H1 (cell line): ENCODE measurements at regions not wholly inside any gene's neighbourhood (a gene's known extent, or its start where the extent isn't known, plus 50 kb on each side); places are given as distances from the start of the nearest gene placed in this dataset.

ENCODE experiments used
- CTCF ChIA-PET: fragments of 300-600 bp; sonication (Branson Sonifier 250); formaldehyde crosslinking; loops from one replicate; lab custom pipeline; 2021; ENCODE audit not compliant: partially characterized antibody; lab: Charles Lee
- POLR2A ChIA-PET: fragments of 300-600 bp; sonication (Branson Sonifier 250); formaldehyde crosslinking; loops from one replicate; lab custom pipeline; 2021; ENCODE audit warnings: inconsistent platforms; ENCODE audit not compliant: partially characterized antibody; lab: Charles Lee
- DNase-seq, 2 experiments: peaks; one replicate each; pipeline versions ENCODE4 v3.0.0 to v3.0.0-alpha.2; 2010 to 2022; ENCODE audit warnings: low spot score in 2 of 2, low read depth in 1 of 2, mixed read lengths in 1 of 2
- FAIRE-seq: peaks from 2 replicates; lab custom pipeline; 2011; peaks lifted over from hg19 to GRCh38; lab: Jason Lieb, UNC
- H2AFZ ChIP-seq: 2 replicates; pipeline ENCODE4 v1.8.1; 2012; ENCODE audit warnings: low read length, inconsistent platforms
- H2AK5ac ChIP-seq: 2 replicates; pipeline ENCODE4 v1.6.1; 2013; ENCODE audit warnings: low read depth, low read length
- H2BK120ac ChIP-seq: replicated peaks from 2 replicates; pipeline ENCODE3; 2013; ENCODE audit warnings: low read depth, low read length, inconsistent platforms
- H2BK12ac ChIP-seq: 2 replicates; pipeline ENCODE4 v1.6.1; 2013; ENCODE audit warnings: low read depth, low read length
- H2BK15ac ChIP-seq: 2 replicates; pipeline ENCODE4 v1.6.1; 2013; ENCODE audit warnings: low read length
- H2BK20ac ChIP-seq: 2 replicates; pipeline ENCODE4 v1.6.1; 2013; ENCODE audit warnings: low read length
- H2BK5ac ChIP-seq: 2 replicates; pipeline ENCODE4 v1.6.1; 2013; ENCODE audit warnings: low read depth, low read length
- H3K14ac ChIP-seq: 2 replicates; pipeline ENCODE4 v1.6.1; 2013; ENCODE audit warnings: inconsistent platforms; ENCODE audit not compliant: insufficient read length
- H3K18ac ChIP-seq: 2 replicates; pipeline ENCODE4 v1.6.1; 2013; ENCODE audit warnings: low read length; ENCODE audit errors: extremely low read depth
- H3K23ac ChIP-seq: 2 replicates; pipeline ENCODE4 v1.6.1; 2013; ENCODE audit warnings: inconsistent platforms; ENCODE audit not compliant: insufficient read length
- H3K23me2 ChIP-seq: 2 replicates; pipeline ENCODE4 v1.6.1; 2013; ENCODE audit warnings: low read depth, low read length
- H3K27ac ChIP-seq: 2 replicates; pipeline ENCODE4 v1.6.1; 2011; ENCODE audit warnings: low read depth, low read length, inconsistent platforms
- H3K27me3 ChIP-seq, 4 experiments: replicated peaks in 1 of 4; 1 replicate in 1 of 4; 2 replicates in 3 of 4; pipeline versions ENCODE4 v1.6.1 to v1.8.1; 2011 to 2013; ENCODE audit warnings: low read length in 3 of 4, mild to moderate bottlenecking in 3 of 4, inconsistent platforms in 2 of 4, mixed read lengths in 2 of 4, moderate library complexity in 1 of 4; ENCODE audit not compliant: control insufficient read depth in 3 of 4, insufficient read depth in 3 of 4; ENCODE audit errors: extremely low read depth in 1 of 4
- H3K36me3 ChIP-seq, 4 experiments: 2 replicates each; pipeline versions ENCODE4 v1.6.1 to v1.8.1; 2011 to 2013; ENCODE audit warnings: mild to moderate bottlenecking in 4 of 4, low read length in 3 of 4, moderate library complexity in 2 of 4, control low read depth in 1 of 4, inconsistent platforms in 1 of 4; ENCODE audit not compliant: insufficient read depth in 4 of 4, control insufficient read depth in 2 of 4
- H3K4ac ChIP-seq: replicated peaks from 2 replicates; pipeline ENCODE3; 2013; ENCODE audit warnings: low read length, low read depth, mixed read lengths, inconsistent platforms; ENCODE audit not compliant: insufficient read length
- H3K4me1 ChIP-seq, 4 experiments: replicated peaks in 1 of 4; 1 replicate in 1 of 4; 2 replicates in 3 of 4; pipeline versions ENCODE4 v1.6.1 to v1.8.1; 2011 to 2013; ENCODE audit warnings: low read length in 3 of 4, inconsistent platforms in 2 of 4, mixed read lengths in 1 of 4; ENCODE audit not compliant: insufficient read depth in 4 of 4, control insufficient read depth in 3 of 4
- H3K4me2 ChIP-seq, 2 experiments: 2 replicates each; pipeline versions ENCODE4 v1.6.1 to v1.8.1; 2011 to 2013; ENCODE audit warnings: low read depth in 2 of 2, low read length in 2 of 2, control low read depth in 1 of 2, inconsistent platforms in 1 of 2, mild to moderate bottlenecking in 1 of 2; ENCODE audit not compliant: insufficient read depth in 1 of 2
- H3K4me3 ChIP-seq, 4 experiments: fragments of 200-600, 300-600 bp in 1 of 4; sonication (generic), shearing (Covaris generic), sonication (Bioruptor Twin) in 1 of 4; 2 replicates each; pipeline versions ENCODE4 v1.5.1 to v1.8.1; 2011 to 2016; ENCODE audit warnings: low read length in 4 of 4, low read depth in 3 of 4, control low read depth in 2 of 4, inconsistent platforms in 2 of 4, mild to moderate bottlenecking in 2 of 4, mixed read lengths in 1 of 4, moderate library complexity in 1 of 4; ENCODE audit not compliant: insufficient read depth in 2 of 4; ENCODE audit errors: extremely low read depth in 1 of 4
- H3K56ac ChIP-seq: replicated peaks from 2 replicates; pipeline ENCODE3; 2013; ENCODE audit warnings: low read depth, mild to moderate bottlenecking, mixed read lengths, low read length, inconsistent platforms; ENCODE audit not compliant: insufficient read length
- H3K79me1 ChIP-seq: 2 replicates; pipeline ENCODE4 v1.6.1; 2013; ENCODE audit warnings: low read depth, low read length, control low read depth
- H3K79me2 ChIP-seq, 2 experiments: 2 replicates each; pipeline versions ENCODE4 v1.6.1 to v1.8.1; 2012 to 2013; ENCODE audit warnings: low read length in 2 of 2, mild to moderate bottlenecking in 2 of 2, inconsistent platforms in 1 of 2; ENCODE audit not compliant: insufficient read depth in 2 of 2, control insufficient read depth in 1 of 2
- H3K9ac ChIP-seq, 4 experiments: replicated peaks in 1 of 4; 1 replicate in 1 of 4; 2 replicates in 3 of 4; pipeline versions ENCODE4 v1.6.1 to v1.8.1; 2011 to 2013; ENCODE audit warnings: low read depth in 3 of 4, low read length in 3 of 4, control low read depth in 2 of 4, mild to moderate bottlenecking in 2 of 4, moderate library complexity in 2 of 4, inconsistent platforms in 1 of 4; ENCODE audit errors: extremely low read depth in 1 of 4
- H3K9me3 ChIP-seq, 2 experiments: 2 replicates each; pipeline versions ENCODE4 v1.6.1 to v1.8.1; 2012 to 2013; ENCODE audit warnings: mild to moderate bottlenecking in 2 of 2, moderate library complexity in 2 of 2, control low read depth in 1 of 2, inconsistent platforms in 1 of 2, low read depth in 1 of 2, low read length in 1 of 2, mixed read lengths in 1 of 2; ENCODE audit not compliant: insufficient read depth in 2 of 2
- H4K20me1 ChIP-seq, 2 experiments: replicated peaks in 1 of 2; 2 replicates each; pipeline versions ENCODE3 to v1.8.1; 2011 to 2013; ENCODE audit warnings: inconsistent platforms in 2 of 2, low read length in 2 of 2, mild to moderate bottlenecking in 1 of 2; ENCODE audit not compliant: insufficient read depth in 2 of 2, control insufficient read depth in 1 of 2
- H4K5ac ChIP-seq: 2 replicates; pipeline ENCODE4 v1.6.1; 2013; ENCODE audit warnings: low read length, low read depth, mixed read lengths, inconsistent platforms; ENCODE audit not compliant: insufficient read length
- H4K8ac ChIP-seq: 2 replicates; pipeline ENCODE4 v1.8.0; 2013; ENCODE audit warnings: mild to moderate bottlenecking, moderate library complexity, low read length, inconsistent platforms; ENCODE audit not compliant: insufficient read depth; ENCODE audit errors: extremely low read depth
- H4K91ac ChIP-seq: replicated peaks from 2 replicates; pipeline ENCODE3; 2013; ENCODE audit warnings: low read length, mixed read lengths, inconsistent platforms; ENCODE audit not compliant: insufficient read length
- BACH1 ChIP-seq: IDR thresholded peaks from 2 replicates; pipeline ENCODE4 v1.6.1; 2012; ENCODE audit warnings: low read length, improper control_type of control experiment
- FOSL1 ChIP-seq: IDR thresholded peaks from 2 replicates; pipeline ENCODE4 v1.6.1; 2011; ENCODE audit warnings: mild to moderate bottlenecking, low read depth, low read length, moderate library complexity; ENCODE audit not compliant: insufficient read depth
- MAX ChIP-seq: IDR thresholded peaks from 2 replicates; pipeline ENCODE4 v1.6.1; 2012; ENCODE audit warnings: inconsistent platforms
- WGBS, 2 experiments: shearing (Covaris generic) in 1 of 2; methylation state at CpG; one replicate each; pipeline versions ENCODE4 v1.1.6 to v1.1.7; 2013 to 2015; ENCODE audit warnings: low lambda C conversion rate in 2 of 2, mixed read lengths in 2 of 2, inconsistent platforms in 1 of 2, low coverage in 1 of 2, missing lambda C conversion rate in 1 of 2; ENCODE audit not compliant: insufficient replicate concordance in 2 of 2, insufficient coverage in 1 of 2, insufficient read length in 1 of 2; ENCODE audit errors: extremely low coverage in 1 of 2, missing lambda C conversion rate in 1 of 2; 5-methylcytosine and 5-hydroxymethylcytosine counted together

- Histone ChIP-seq H4K8ac (no peak overlapping the region), H4K5ac (no peak overlapping the region), H3K4ac (no peak overlapping the region), H4K20me1 (no peaks in the 10 kb centered on the region), H3K4me1 (no peaks in the 10 kb centered on the region), H3K56ac (no peak overlapping the region), H3K23me2 (no peaks in the 10 kb centered on the region), H3K27me3 (no peaks in the 10 kb centered on the region), H3K79me1 (no peaks in the 10 kb centered on the region), H3K4me3 (no peak overlapping the region), H2BK120ac (no peak overlapping the region), H3K9me3 (no peaks in the 10 kb centered on the region), H2BK12ac (no peak overlapping the region), H2AFZ (no peak overlapping the region), H3K23ac (no peak overlapping the region), H3K9ac (no peak overlapping the region), H3K79me2 (no peaks in the 10 kb centered on the region), H4K91ac (no peak overlapping the region), H3K18ac (no peak overlapping the region), H2BK5ac (no peak overlapping the region), H3K4me2 (no peak overlapping the region), H2BK20ac (no peak overlapping the region), H2BK15ac (no peak overlapping the region), H3K36me3 (no peaks in the 10 kb centered on the region), H3K14ac (no peak overlapping the region), H2AK5ac (no peak overlapping the region), H3K27ac (no peak overlapping the region)
- ChIA-PET CTCF (no interaction called here), POLR2A (interaction anchor here (0.7 kb wide), 1 partner anchor 716 kb away, joined by 3 read pairs; no protein-coding TSS in a partner anchor)
- FAIRE-seq = no peak
- 100% methylated on average over 1 of the region's 1 CpG; no CpG with 5 or more reads in 1 of the 2 experiments for WGBS, 2 experiments
- TF ChIP-seq FOSL1 (no peak), MAX (no peak), BACH1 (no peak)
- no peak for DNase-seq
These were observed 1105.7 kb downstream of the REEP3 start for GRCh38 chr10:64626924-64627323.
